CD14-positive monocyte (primary cell): ENCODE measurements at regions not wholly inside any gene's neighbourhood (a gene's known extent, or its start where the extent isn't known, plus 50 kb on each side); places are given as distances from the start of the nearest gene placed in this dataset.

Experiments used
- DNase-seq, 3 donors: peaks; one replicate each; pipeline ENCODE4 v3.0.0-alpha.2; 2011 to 2022
- H2AFZ ChIP-seq: 2 replicates; pipeline ENCODE4 v1.6.0; 2012; ENCODE audit warnings: mild to moderate bottlenecking, low read depth, low read length, inconsistent platforms; ENCODE audit not compliant: insufficient read depth, poor library complexity, severe bottlenecking
- H3K27ac ChIP-seq, 2 donors: 1 replicate in 1 of 2; 2 replicates in 1 of 2; pipeline ENCODE4 v1.5.1; 2012 to 2013; ENCODE audit warnings: low read length in 2 of 2, control low read depth in 1 of 2, inconsistent platforms in 1 of 2, low read depth in 1 of 2, mild to moderate bottlenecking in 1 of 2
- H3K27me3 ChIP-seq, 2 donors: one replicate each; pipeline versions ENCODE4 v1.6.0 to v1.6.1; 2011 to 2013; ENCODE audit warnings: low read length in 2 of 2; ENCODE audit not compliant: control insufficient read depth in 2 of 2, insufficient read depth in 2 of 2
- H3K36me3 ChIP-seq, 2 donors: replicated peaks in 1 of 2; 1 replicate in 1 of 2; 2 replicates in 1 of 2; pipeline versions ENCODE4 v1.5.1 to v1.6.1; 2012 to 2013; ENCODE audit warnings: low read length in 2 of 2, control low read depth in 1 of 2, inconsistent platforms in 1 of 2, mild to moderate bottlenecking in 1 of 2; ENCODE audit not compliant: insufficient read depth in 2 of 2, control insufficient read depth in 1 of 2
- H3K4me1 ChIP-seq, 2 donors: 1 replicate in 1 of 2; 2 replicates in 1 of 2; pipeline versions ENCODE4 v1.5.1 to v1.6.1; 2012 to 2013; ENCODE audit warnings: low read length in 2 of 2, control low read depth in 1 of 2, inconsistent platforms in 1 of 2, mild to moderate bottlenecking in 1 of 2, moderate library complexity in 1 of 2; ENCODE audit not compliant: insufficient read depth in 2 of 2, control insufficient read depth in 1 of 2
- H3K4me2 ChIP-seq: replicated peaks from 2 replicates; pipeline ENCODE3; 2012; ENCODE audit warnings: low read length, moderate library complexity, mild to moderate bottlenecking; ENCODE audit not compliant: poor library complexity, severe bottlenecking; ENCODE audit errors: extremely low read depth
- H3K4me3 ChIP-seq, 3 experiments: fragments of 200-600 bp in 1 of 3; sonication (generic) in 1 of 3; replicated peaks in 1 of 3; 1 replicate in 2 of 3; 2 replicates in 1 of 3; pipeline ENCODE4 v1.5.1; 2011 to 2013; ENCODE audit warnings: low read length in 3 of 3, mild to moderate bottlenecking in 3 of 3, control low read depth in 2 of 3, low read depth in 2 of 3, inconsistent platforms in 1 of 3, moderate library complexity in 1 of 3
- H3K79me2 ChIP-seq: 2 replicates; pipeline ENCODE4 v1.6.0; 2012; ENCODE audit warnings: mild to moderate bottlenecking, control low read depth, inconsistent platforms, low read length, moderate library complexity; ENCODE audit not compliant: insufficient read depth
- H3K9ac ChIP-seq: 2 replicates; pipeline ENCODE4 v1.6.0; 2017; ENCODE audit warnings: low read length, mild to moderate bottlenecking; ENCODE audit not compliant: insufficient read depth, poor library complexity, severe bottlenecking
- H3K9me3 ChIP-seq, 2 donors: replicated peaks in 1 of 2; 1 replicate in 1 of 2; 2 replicates in 1 of 2; pipeline versions ENCODE4 v1.5.1 to v1.6.1; 2012 to 2013; ENCODE audit warnings: low read length in 2 of 2, control low read depth in 1 of 2; ENCODE audit not compliant: control insufficient read depth in 1 of 2, insufficient read depth in 1 of 2
- H4K20me1 ChIP-seq: 2 replicates; pipeline ENCODE4 v1.6.0; 2012; ENCODE audit warnings: mild to moderate bottlenecking, low read length, control low read depth, moderate library complexity; ENCODE audit not compliant: insufficient read depth
- H3K27ac Mint-ChIP-seq, 7 donors: one replicate each; pipeline ENCODE4 v1.8.0; 2020; ENCODE audit warnings: mild to moderate bottlenecking in 7 of 7, mixed read lengths in 7 of 7, moderate library complexity in 6 of 7, inconsistent platforms in 2 of 7
- H3K27me3 Mint-ChIP-seq, 3 donors: one replicate each; pipeline ENCODE4 v1.8.0; 2021 to 2022; ENCODE audit warnings: low read depth in 3 of 3, mild to moderate bottlenecking in 3 of 3, mixed read lengths in 3 of 3, moderate library complexity in 3 of 3, inconsistent platforms in 1 of 3
- H3K36me3 Mint-ChIP-seq, 2 donors: one replicate each; pipeline ENCODE4 v1.8.0; 2020; ENCODE audit warnings: mixed read lengths in 2 of 2, inconsistent platforms in 1 of 2, mild to moderate bottlenecking in 1 of 2
- H3K4me1 Mint-ChIP-seq: one replicate; pipeline ENCODE4 v1.8.0; 2020; ENCODE audit warnings: mild to moderate bottlenecking, mixed read lengths
- H3K4me3 Mint-ChIP-seq, 2 donors: one replicate each; pipeline ENCODE4 v1.8.0; 2020; ENCODE audit warnings: mild to moderate bottlenecking in 2 of 2, mixed read lengths in 2 of 2, moderate library complexity in 1 of 2
- H3K9me3 Mint-ChIP-seq, 7 donors: one replicate each; pipeline ENCODE4 v1.8.0; 2020 to 2022; ENCODE audit warnings: mixed read lengths in 7 of 7, mild to moderate bottlenecking in 6 of 7, moderate library complexity in 6 of 7, inconsistent platforms in 2 of 7
- CTCF ChIP-seq: fragments of 200-600 bp; IDR thresholded peaks from one replicate; pipeline ENCODE4 v1.8.0; 2022; ENCODE audit warnings: antibody characterized with exemption, mild to moderate bottlenecking
- WGBS: methylation state at CpG from one replicate; pipeline ENCODE4 v1.1.5; 2013; ENCODE audit warnings: missing lambda C conversion rate; ENCODE audit not compliant: insufficient coverage; 5-methylcytosine and 5-hydroxymethylcytosine counted together
- intact Hi-C, 2 donors: fragments of 100-400 bp; cut with micrococcal nuclease; formaldehyde crosslinking; loops; one replicate each; pipeline versions ENCODE4 v1.15.0 to v1.15.1; 2023

GRCh38 chr18:28458751-28459150, 281.8 kb upstream of the CDH2 start:
- peaks cover 0 to 14% (median 3%) of the 10 kb centered on the region in 7 donors for H3K9me3 Mint-ChIP-seq
- H3K27me3 ChIP-seq = no peaks in the 10 kb centered on the region
- H3K9me3 ChIP-seq = peaks cover 8% of the 10 kb centered on the region in 2 donors
- no peak overlapping the region for H3K27ac Mint-ChIP-seq
- no peak for DNase-seq
- H3K4me1 ChIP-seq = no peaks in the 10 kb centered on the region
- no peak overlapping the region for H3K4me2 ChIP-seq
- no peaks in the 10 kb centered on the region for H3K27me3 Mint-ChIP-seq
- H3K36me3 ChIP-seq = no peaks in the 10 kb centered on the region
- H3K79me2 ChIP-seq = no peaks in the 10 kb centered on the region
- H3K4me3 ChIP-seq = no peak overlapping the region
- WGBS = no CpG with 5 or more reads among the region's 1 CpG
- H3K4me1 Mint-ChIP-seq = no peaks in the 10 kb centered on the region
- no peak overlapping the region for H3K4me3 Mint-ChIP-seq
- H4K20me1 ChIP-seq = no peaks in the 10 kb centered on the region
- intact Hi-C loops = no loop called here
- H3K9ac ChIP-seq = no peak overlapping the region
- H3K27ac ChIP-seq = no peak overlapping the region
- H3K36me3 Mint-ChIP-seq = no peaks in the 10 kb centered on the region
- no peak for TF ChIP-seq CTCF
- H2AFZ ChIP-seq = no peak overlapping the region

DNA sequence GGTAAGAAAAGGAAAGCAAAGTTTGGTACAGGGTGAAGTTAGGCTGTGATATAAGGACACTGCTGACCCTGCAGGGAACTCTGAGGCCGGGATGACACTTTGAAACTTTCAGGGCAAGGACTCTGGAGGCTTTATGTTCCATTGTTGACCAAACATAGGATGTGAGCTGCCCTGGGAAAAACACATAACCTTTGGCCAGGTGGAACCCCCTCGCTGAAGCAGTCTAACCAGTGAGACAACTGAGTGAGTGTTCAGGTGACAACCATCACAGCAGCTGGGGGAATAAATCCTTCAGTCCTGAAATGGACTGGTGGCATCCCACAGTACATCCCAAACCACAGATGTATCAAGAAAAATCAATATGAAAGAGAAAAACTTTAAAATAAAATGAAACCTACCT, 280.9 kb upstream of the CDH2 start:
- Mint-ChIP-seq H3K9me3 (peaks cover 0 to 9% (median 2%) of the 10 kb centered on the region in 7 donors), H3K4me1 (no peaks in the 10 kb centered on the region), H3K27ac (no peak overlapping the region), H3K4me3 (no peak overlapping the region), H3K36me3 (no peaks in the 10 kb centered on the region), H3K27me3 (peaks cover 0 to 3% (median 0%) of the 10 kb centered on the region in 3 donors)
- H2AFZ ChIP-seq = no peak overlapping the region
- H3K79me2 ChIP-seq = no peaks in the 10 kb centered on the region
- 80% methylated on average over 1 of the region's 2 CpGs for WGBS
- H3K9ac ChIP-seq = no peak overlapping the region
- DNase-seq = no peak
- no peak for TF ChIP-seq CTCF
- peaks cover 0 to 1% of the 10 kb centered on the region in 2 donors for H3K9me3 ChIP-seq
- no peaks in the 10 kb centered on the region for H4K20me1 ChIP-seq
- H3K27ac ChIP-seq = no peak overlapping the region
- H3K4me1 ChIP-seq = no peaks in the 10 kb centered on the region
- H3K4me2 ChIP-seq = no peak overlapping the region
- H3K36me3 ChIP-seq = no peaks in the 10 kb centered on the region
- no peak overlapping the region for H3K4me3 ChIP-seq
- H3K27me3 ChIP-seq = no peaks in the 10 kb centered on the region
- intact Hi-C loops = no loop called here
